Daoy (cell line): ENCODE measurements at regions not wholly inside any gene's neighbourhood (a gene's known extent, or its start where the extent isn't known, plus 50 kb on each side); places are given as distances from the start of the nearest gene placed in this dataset.

Experiments
- DNase-seq: peaks from one replicate; pipeline ENCODE4 v3.0.0-alpha.2; 2015; ENCODE audit warnings: low read depth

DNA sequence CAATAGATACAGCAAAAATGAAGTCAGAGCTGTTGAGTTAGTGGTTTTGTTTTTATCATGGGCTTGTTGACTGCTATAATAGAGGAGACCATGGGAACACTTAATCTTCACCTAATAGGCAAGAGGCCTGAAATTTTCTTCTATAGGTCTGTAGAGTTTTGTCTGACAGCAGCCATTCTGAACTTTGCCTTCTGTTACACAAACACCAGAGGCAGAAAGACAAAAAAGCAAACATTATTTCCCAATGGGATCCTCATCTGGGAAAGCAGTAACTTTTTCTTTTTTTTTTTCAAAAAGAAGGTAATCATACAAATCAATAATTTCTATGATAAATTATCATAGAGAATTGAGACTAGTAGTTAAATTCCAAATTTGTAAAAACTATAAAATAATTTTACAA, 494.1 kb downstream of the TOX3 start:
- DNase-seq = no peak

DNA sequence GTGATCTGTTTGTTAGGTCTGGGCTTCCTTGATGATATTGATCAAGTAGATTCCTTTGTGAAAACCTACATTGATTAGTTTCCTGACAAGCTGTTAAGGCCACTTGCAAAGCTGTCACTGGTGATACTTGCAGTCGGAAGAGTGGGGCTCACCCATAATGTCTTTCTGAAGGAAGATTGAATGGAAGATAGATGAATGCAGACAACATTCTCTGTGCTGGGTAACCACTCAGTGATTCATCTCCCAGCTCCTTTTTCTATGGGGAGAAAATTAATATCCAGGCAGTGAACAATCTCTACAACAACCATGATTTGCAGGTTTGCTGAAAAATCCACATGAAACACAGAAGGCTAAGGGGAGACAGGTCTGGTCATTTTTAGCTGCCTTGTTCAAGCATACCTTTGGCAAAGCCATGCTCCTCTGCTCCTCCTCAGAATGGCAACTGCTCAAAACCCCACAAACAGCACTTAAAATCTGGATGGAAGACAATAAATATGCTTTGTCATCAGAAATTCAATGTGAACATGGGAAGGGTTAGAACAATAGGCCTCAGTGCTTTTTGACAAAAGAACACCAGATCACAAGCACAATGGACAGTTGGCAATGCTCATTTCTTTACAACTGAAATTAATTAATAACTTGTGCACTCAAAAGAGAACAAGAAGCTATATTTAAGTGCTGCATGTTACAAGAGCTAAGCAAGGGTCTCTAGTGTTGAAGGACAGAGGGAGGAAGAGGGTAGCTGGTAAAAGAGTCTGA, 495.4 kb downstream of the TOX3 start:
- DNase-seq = no peak

GRCh38 chr16:52050418-52050817, 496.5 kb downstream of the TOX3 start:
- DNase-seq = no peak

DNA sequence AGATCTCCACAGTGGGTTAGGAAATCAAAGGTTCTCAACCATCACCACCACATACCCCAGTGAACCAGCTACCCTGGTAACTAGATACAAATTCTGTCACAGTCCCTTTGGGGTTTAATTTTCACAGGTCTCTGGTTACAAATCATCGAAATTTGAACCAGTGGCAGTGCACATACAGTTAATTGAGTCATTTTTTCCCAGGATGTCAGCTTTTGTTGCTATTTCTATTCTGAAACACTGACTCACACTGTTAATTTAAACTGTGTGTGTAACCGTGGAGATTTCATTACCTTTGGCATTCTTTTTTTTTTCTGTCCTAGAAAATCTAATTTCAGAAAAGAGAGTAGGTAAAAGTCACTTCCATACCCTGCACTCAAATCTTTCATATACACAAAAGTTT, 511.5 kb downstream of the TOX3 start:
- DNase-seq = no peak

DNA sequence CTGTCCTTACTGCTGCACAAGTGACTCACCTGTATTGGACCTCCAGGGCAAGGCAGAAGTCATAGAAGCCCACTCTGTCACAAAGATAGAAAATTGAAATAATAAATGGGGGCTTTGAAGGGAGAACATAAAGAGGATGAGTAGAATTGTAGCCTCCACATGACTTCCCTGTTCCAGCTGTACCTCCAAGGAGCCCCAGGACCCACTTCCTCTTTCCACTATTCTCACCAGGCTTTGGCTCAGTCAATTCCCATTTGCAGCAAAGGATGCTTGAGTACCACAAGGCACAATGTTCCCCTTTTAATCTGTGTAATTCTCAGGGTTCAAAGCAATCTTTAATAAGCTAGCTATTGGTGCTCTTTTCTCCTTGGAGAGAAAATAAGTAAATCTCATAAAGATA, 512.1 kb downstream of the TOX3 start:
- no peak for DNase-seq

DNA sequence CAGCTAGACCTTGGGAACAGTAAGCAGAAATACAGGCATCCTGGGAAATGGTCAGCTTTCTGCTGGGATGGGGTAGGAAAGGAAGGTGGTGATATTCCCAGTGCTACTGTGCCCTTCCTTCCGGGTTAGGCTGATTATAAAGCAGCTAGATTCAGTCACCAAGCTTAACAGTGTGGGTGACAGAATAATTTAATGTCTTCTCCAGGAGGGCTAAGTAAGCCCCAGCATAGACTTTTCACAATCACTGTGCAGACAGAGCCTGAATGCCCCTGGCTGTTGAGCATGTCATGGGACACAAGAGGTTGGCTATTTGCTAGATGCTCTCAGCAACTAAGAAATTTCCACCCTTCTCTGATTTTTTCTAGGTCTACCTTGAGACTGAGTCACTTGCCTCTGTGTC, 513.0 kb downstream of the TOX3 start:
- DNase-seq = no peak

DNA sequence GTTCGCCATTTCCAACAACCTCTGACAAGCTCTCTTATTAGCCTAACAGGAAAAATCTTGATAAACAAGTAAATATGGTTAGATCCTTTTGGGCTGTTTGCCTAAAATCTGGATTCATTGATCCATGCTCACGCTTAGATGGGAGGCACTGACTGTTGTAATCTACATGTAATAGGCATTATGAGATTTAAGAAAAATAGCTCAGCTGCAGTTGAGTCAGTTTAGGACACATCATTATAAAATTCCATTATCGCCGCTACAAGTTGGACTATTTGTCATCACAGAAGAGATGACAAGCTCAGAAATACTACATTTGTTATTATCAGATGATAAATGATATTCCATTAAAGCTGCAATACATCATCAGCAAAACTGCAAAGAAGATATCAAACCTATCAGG, 524.0 kb downstream of the TOX3 start:
- no peak for DNase-seq

DNA sequence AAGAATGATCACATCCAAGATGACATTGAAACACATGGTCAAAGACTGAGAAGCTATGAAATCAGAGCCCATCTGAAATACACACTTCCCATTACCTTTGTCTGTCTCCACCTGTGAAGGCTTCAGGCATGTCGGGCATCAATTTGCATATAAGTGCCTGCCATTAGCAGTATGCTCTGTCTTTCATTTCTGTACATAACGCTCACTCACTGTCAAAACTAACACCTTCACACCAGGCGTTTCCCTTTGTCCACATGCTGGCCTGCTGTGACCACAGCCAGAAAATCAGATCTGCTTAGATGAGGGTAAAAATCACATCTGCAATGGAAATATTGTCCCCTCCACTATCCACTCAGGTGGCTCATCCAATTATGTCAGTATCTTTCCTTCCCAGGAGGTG, 524.8 kb downstream of the TOX3 start:
- DNase-seq = no peak

- DNase-seq = no peak
Measured at GRCh38 chr16:52016387-52016786, 530.6 kb downstream of the TOX3 start.

GRCh38 chr16:52005551-52005950, 541.4 kb downstream of the TOX3 start:
- no peak for DNase-seq

DNA sequence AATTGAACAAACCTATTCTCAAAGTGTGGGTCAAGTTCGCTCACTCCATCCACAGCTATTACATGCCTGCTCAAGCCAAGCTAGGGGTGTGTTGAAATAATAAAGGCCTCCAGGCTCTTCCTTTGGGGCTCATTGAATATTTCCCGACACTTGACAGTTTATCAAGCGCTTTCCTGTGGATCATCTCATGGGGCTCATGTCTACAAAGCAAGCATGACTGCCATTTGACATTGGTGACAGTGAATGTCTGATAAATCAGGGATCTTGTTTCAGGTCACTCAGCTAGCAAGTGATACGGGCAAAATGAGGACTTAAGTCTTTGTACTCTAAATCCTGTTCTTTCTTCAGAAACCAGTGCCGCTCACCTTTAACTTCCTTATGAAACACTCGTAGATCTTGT, 542.6 kb downstream of the TOX3 start:
- no peak for DNase-seq

GRCh38 chr16:52002026-52002425, 544.9 kb downstream of the TOX3 start:
- DNase-seq = no peak

GRCh38 chr16:51996516-51996915, 550.4 kb downstream of the TOX3 start:
- DNase-seq = no peak

GRCh38 chr16:51994597-51994996, 552.3 kb downstream of the TOX3 start:
- peak; percentile 3 for DNase-seq

GRCh38 chr16:51989637-51990230, 557.2 kb downstream of the TOX3 start:
- DNase-seq = no peak

DNA sequence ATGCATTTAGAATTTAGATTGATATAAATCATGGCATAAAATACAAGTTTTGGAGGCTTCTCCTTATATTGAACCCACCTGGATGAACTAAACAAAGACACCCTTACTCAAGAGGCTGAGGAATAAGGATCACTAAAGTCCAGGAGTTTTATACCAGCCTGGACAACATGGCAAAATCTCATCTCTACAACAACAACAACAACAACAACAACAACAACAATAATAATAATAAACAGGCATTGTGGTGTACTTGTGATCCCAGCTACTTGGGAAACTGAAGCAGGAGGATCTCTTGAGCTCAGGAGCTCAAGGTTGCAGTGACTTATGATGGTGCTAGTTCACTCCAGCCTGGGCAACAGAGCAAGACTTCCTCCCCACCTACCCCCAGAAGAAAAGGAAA, 558.0 kb downstream of the TOX3 start:
- DNase-seq = no peak

DNA sequence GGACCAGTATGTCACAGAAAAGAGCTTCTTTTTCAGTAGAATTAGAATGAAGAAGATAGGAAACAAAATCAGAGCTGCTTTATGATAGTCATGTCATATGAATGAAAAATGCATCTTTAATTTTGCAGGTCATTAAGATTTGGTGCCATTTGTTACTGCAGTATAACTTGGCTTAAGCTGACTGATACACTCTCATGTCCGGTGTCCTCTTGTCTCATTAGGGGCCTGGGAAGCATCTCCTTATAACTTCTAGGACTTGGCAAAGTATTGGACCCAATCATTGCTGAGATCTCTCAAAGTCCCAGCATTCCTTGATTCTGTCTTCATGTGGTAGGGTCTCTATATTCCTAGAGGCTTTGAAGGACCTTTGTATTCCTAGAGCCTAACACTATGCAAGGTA, 559.4 kb downstream of the TOX3 start:
- no peak for DNase-seq

GRCh38 chr16:51986717-51987116, 560.2 kb downstream of the TOX3 start:
- DNase-seq = no peak

GRCh38 chr16:51986301-51986700, 560.6 kb downstream of the TOX3 start:
- no peak for DNase-seq

- DNase-seq = no peak
Measured at GRCh38 chr16:51985126-51985525, 561.8 kb downstream of the TOX3 start.

DNA sequence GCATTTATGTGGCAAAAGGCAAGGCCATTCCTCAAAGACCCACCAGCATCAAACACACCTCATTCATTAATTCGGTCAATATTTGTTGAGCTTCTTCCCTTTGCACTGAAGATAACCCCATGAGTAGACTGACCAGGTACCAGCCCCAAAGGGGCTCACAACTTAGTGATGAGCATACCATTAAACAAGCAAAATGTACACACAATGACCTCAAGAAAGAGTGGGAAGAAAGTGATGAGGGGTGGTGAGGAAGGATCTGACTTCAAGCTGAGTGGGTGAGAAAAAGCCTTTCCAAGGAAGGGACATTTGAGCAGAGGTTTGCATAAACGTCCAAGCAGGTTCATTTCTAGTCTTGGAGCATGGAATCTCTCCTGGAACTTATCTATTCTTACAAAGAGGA, 562.5 kb downstream of the TOX3 start:
- no peak for DNase-seq

DNA sequence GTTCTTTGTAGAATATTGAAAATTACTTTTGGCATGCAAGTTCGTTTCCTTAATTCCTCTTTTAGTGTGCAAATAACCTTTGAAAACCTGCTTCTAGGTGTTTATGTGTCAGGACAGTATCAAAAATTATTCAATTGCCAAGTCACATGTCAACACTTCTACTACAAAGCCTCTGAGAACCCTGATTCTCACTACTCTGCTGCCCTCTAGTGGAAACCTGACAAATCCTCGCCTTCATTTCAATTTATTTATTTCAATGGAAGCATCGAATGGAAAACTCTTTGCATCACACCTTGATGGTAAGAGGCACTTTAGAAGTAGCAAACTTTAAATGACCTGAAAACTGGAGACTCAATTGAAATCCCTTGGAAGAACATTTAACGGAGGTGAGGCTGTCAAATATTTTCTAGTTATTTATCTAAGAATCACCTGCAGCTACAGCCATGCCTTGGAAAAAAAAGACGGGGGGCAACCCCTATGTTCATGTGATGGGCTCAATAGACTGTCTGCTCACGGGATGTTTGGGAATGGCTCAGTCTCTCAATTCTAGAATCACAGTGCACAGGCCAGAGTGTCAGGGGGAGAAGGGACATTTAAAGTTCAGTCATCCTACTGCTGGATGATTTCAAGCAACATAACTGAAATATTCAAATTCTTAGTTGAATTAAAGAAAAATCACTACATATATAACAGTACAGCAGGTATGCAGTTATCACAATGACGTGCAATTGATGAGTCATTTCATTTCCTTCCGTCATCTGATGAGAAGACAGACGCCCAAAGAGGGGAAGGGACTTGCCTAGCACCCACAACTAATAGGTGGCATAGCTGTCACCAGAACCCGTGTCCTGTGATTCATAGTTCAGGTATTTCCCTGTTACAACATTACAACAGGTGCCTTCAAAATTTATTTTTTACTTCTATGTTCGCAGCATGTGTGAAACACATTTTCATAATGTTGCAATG, 563.9 kb downstream of the TOX3 start:
- DNase-seq = peak; percentile 7

DNA sequence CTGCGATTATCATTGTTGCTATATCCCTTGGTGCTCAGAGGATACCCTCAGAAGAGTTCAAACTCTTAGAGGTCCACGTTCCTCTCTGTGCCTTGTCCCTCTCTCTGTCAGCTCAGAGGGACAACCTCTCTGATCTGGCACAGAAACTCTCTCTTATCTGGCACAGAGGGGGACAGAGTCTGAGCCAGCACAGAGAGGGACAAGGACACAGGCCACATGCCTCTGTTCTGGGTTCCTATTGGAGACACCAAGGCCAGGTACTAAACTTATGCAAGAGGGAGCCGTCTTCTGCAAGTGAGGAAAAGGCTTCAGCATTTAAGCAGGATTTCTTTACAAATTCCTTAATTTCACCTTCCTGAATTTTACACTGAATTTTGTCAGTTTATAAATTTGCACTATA, 565.2 kb downstream of the TOX3 start:
- no peak for DNase-seq
